ENCODE measurements at regions not wholly inside any gene's neighbourhood (a gene's known extent, or its start where the extent isn't known, plus 50 kb on each side); places are given as distances from the start of the nearest gene placed in this dataset.

DNA sequence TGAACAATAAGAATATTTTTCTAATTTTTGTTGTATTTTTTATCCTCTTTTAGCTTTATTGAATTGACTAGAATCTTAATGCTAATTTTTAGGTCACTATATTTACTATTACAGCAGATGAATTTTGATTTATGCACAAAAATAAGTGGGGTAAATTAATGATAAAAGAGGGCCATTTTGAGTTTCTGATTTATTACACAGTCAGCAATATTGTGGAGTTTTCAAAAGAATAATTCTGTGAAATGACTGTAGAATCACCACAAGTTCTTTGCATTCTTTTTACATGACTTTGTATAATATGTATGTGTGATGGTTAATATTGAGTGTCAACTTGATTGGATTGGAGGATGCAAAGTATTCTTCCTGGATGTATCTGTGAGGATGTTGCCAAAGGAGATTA is 812.4 kb upstream of the DPPA4 start:
- DNase-seq, result no peak
- Mint-ChIP-seq H3K4me3 (ENCODE audit: unreplicated experiment) (no peak overlapping the region), H3K9me3 (ENCODE audit: unreplicated experiment) (no peaks in the 10 kb centered on the region), H3K36me3 (ENCODE audit: unreplicated experiment) (no peaks in the 10 kb centered on the region), H3K27ac (ENCODE audit: unreplicated experiment) (no peak overlapping the region), H3K4me1 (ENCODE audit: low read depth, unreplicated experiment) (no peaks in the 10 kb centered on the region), H3K27me3 (ENCODE audit: unreplicated experiment) (peaks cover 2% of the 10 kb centered on the region)
- TF ChIP-seq, protein P1, sequence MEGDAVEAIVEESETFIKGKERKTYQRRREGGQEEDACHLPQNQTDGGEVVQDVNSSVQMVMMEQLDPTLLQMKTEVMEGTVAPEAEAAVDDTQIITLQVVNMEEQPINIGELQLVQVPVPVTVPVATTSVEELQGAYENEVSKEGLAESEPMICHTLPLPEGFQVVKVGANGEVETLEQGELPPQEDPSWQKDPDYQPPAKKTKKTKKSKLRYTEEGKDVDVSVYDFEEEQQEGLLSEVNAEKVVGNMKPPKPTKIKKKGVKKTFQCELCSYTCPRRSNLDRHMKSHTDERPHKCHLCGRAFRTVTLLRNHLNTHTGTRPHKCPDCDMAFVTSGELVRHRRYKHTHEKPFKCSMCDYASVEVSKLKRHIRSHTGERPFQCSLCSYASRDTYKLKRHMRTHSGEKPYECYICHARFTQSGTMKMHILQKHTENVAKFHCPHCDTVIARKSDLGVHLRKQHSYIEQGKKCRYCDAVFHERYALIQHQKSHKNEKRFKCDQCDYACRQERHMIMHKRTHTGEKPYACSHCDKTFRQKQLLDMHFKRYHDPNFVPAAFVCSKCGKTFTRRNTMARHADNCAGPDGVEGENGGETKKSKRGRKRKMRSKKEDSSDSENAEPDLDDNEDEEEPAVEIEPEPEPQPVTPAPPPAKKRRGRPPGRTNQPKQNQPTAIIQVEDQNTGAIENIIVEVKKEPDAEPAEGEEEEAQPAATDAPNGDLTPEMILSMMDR (IDR thresholded peaks at IDR 0.05; ENCODE audit: partially characterized antibody, unreplicated experiment), result no peak

DNA sequence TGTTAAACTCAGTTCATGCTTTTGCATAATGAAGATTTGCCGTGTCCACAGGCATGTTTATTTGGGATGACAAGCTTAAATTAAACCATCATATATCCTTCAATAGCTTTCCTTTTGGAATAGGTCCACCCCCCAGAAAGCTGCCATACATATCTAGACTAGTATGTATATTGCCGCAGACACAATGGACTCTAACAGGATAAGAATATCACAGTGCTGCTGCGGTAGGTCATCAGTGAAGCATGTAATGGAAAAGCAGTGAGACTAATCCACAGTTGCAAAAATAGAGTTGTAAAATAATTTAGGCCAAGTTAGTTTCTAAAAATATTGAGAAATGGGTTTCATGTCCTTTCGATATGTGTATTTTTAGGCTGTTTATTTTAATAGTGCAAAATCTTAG is 819.9 kb upstream of the DPPA4 start:
- Mint-ChIP-seq H3K36me3 (ENCODE audit: unreplicated experiment) (no peaks in the 10 kb centered on the region), H3K27me3 (ENCODE audit: unreplicated experiment) (no peaks in the 10 kb centered on the region), H3K27ac (ENCODE audit: unreplicated experiment) (no peak overlapping the region), H3K4me1 (ENCODE audit: low read depth, unreplicated experiment) (no peaks in the 10 kb centered on the region), H3K9me3 (ENCODE audit: unreplicated experiment) (no peaks in the 10 kb centered on the region), H3K4me3 (ENCODE audit: unreplicated experiment) (no peak overlapping the region)
- DNase-seq, result no peak
- TF ChIP-seq, protein P1 (IDR thresholded peaks at IDR 0.05; ENCODE audit: partially characterized antibody, unreplicated experiment), result no peak

- DNase-seq, result no peak
- TF ChIP-seq, protein P1 (IDR thresholded peaks at IDR 0.05; ENCODE audit: partially characterized antibody, unreplicated experiment), result no peak
- Mint-ChIP-seq H3K27me3 (ENCODE audit: unreplicated experiment) (no peaks in the 10 kb centered on the region), H3K4me1 (ENCODE audit: low read depth, unreplicated experiment) (peaks cover 12% of the 10 kb centered on the region), H3K27ac (ENCODE audit: unreplicated experiment) (no peak overlapping the region), H3K9me3 (ENCODE audit: unreplicated experiment) (peaks cover 1% of the 10 kb centered on the region), H3K36me3 (ENCODE audit: unreplicated experiment) (no peaks in the 10 kb centered on the region), H3K4me3 (ENCODE audit: unreplicated experiment) (no peak overlapping the region)
These were observed 827.5 kb upstream of the DPPA4 start for GRCh38 chr3:110164632-110165369.

DNA sequence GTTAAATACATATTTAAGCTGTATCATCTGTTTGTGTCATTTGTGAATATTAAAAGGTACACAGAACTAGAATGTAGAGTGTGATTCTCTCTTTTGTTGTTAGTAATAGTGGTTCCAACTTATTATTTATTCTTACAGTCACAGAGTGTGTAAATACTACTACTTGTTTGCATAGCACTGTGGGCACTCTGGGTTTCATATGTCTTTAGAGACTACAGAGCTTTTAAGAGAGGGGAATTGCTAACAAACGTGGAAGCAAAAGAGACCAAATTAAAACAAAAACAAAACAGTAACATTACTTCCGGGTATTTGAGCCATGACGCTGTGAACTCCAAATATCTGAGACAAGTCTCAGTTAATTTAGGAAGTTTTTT is 828.0 kb upstream of the DPPA4 start:
- peaks cover 1% of the 10 kb centered on the region for H3K9me3 Mint-ChIP-seq (ENCODE audit: unreplicated experiment)
- peaks cover 12% of the 10 kb centered on the region for H3K4me1 Mint-ChIP-seq (ENCODE audit: low read depth, unreplicated experiment)
- H3K4me3 Mint-ChIP-seq (ENCODE audit: unreplicated experiment), result no peak overlapping the region
- H3K36me3 Mint-ChIP-seq (ENCODE audit: unreplicated experiment), result no peaks in the 10 kb centered on the region
- no peaks in the 10 kb centered on the region for H3K27me3 Mint-ChIP-seq (ENCODE audit: unreplicated experiment)
- TF ChIP-seq, protein P1 (IDR thresholded peaks at IDR 0.05; ENCODE audit: partially characterized antibody, unreplicated experiment), result no peak
- no peak for DNase-seq
- no peak overlapping the region for H3K27ac Mint-ChIP-seq (ENCODE audit: unreplicated experiment)

GRCh38 chr3:110165753-110166152 is 828.4 kb upstream of the DPPA4 start:
- Mint-ChIP-seq H3K27me3 (ENCODE audit: unreplicated experiment) (no peaks in the 10 kb centered on the region), H3K9me3 (ENCODE audit: unreplicated experiment) (peaks cover 1% of the 10 kb centered on the region), H3K4me3 (ENCODE audit: unreplicated experiment) (no peak overlapping the region), H3K27ac (ENCODE audit: unreplicated experiment) (no peak overlapping the region), H3K36me3 (ENCODE audit: unreplicated experiment) (no peaks in the 10 kb centered on the region), H3K4me1 (ENCODE audit: low read depth, unreplicated experiment) (peaks cover 12% of the 10 kb centered on the region)
- no peak for DNase-seq
- TF ChIP-seq, protein P1 (IDR thresholded peaks at IDR 0.05; ENCODE audit: partially characterized antibody, unreplicated experiment), result no peak
